HEK293T (cell line): ENCODE measurements at regions not wholly inside any gene's neighbourhood (a gene's known extent, or its start where the extent isn't known, plus 50 kb on each side); places are given as distances from the start of the nearest gene placed in this dataset.

Experiments
- CTCF ChIA-PET: fragments of 350-600 bp; formaldehyde crosslinking; extraction: SDS; loops from one replicate; lab custom pipeline; 2021; ENCODE audit warnings: antibody characterized with exemption, inconsistent platforms; lab: Yijun Ruan, JAX
- POLR2A ChIA-PET: fragments of 350-600 bp; formaldehyde crosslinking; extraction: SDS; loops from one replicate; lab custom pipeline; 2020; ENCODE audit warnings: antibody characterized with exemption, inconsistent platforms; lab: Yijun Ruan, JAX
- DNase-seq: peaks from one replicate; pipeline ENCODE4 v3.0.0; 2012; ENCODE audit warnings: mixed read lengths; ENCODE audit errors: extremely low spot score
- ARNT ChIP-seq: fragments of 450-650 bp; IDR thresholded peaks from 2 replicates; pipeline ENCODE4 v1.6.1; 2017; ENCODE audit warnings: mild to moderate bottlenecking
- BHLHE40 ChIP-seq: fragments of 450-650 bp; IDR thresholded peaks from 2 replicates; pipeline ENCODE4 v1.6.1; 2016; ENCODE audit warnings: mild to moderate bottlenecking, moderate library complexity, borderline replicate concordance
- CTBP1 ChIP-seq: fragments of 450-650 bp; IDR thresholded peaks from 2 replicates; pipeline ENCODE4 v1.6.1; 2016; ENCODE audit warnings: borderline replicate concordance
- ELF4 ChIP-seq: fragments of 450-650 bp; IDR thresholded peaks from 2 replicates; pipeline ENCODE4 v1.6.1; 2017; ENCODE audit warnings: antibody characterized with exemption
- FOXA1 ChIP-seq: fragments of 450-650 bp; IDR thresholded peaks from 2 replicates; pipeline ENCODE4 v1.6.1; 2016; ENCODE audit warnings: mild to moderate bottlenecking
- FOXK2 ChIP-seq: fragments of 450-650 bp; IDR thresholded peaks from 2 replicates; pipeline ENCODE4 v1.6.1; 2016; ENCODE audit warnings: mild to moderate bottlenecking
- FOXM1 ChIP-seq: fragments of 450-650 bp; IDR thresholded peaks from 2 replicates; pipeline ENCODE4 v1.6.1; 2017; ENCODE audit warnings: mild to moderate bottlenecking, borderline replicate concordance
- HDGF ChIP-seq: fragments of 450-650 bp; IDR thresholded peaks from 2 replicates; pipeline ENCODE4 v1.6.1; 2017; ENCODE audit warnings: antibody characterized with exemption, borderline replicate concordance
- L3MBTL2 ChIP-seq: fragments of 450-650 bp; conservative IDR thresholded peaks from 2 replicates; pipeline ENCODE4 v1.6.1; 2016; ENCODE audit warnings: mild to moderate bottlenecking
- LEF1 ChIP-seq: fragments of 450-650 bp; IDR thresholded peaks from 2 replicates; pipeline ENCODE4 v1.6.1; 2017; ENCODE audit warnings: mild to moderate bottlenecking, borderline replicate concordance
- NFRKB ChIP-seq: fragments of 450-650 bp; IDR thresholded peaks from 2 replicates; pipeline ENCODE4 v1.6.1; 2016; ENCODE audit warnings: mild to moderate bottlenecking, moderate library complexity
- PKNOX1 ChIP-seq: fragments of 450-650 bp; IDR thresholded peaks from 2 replicates; pipeline ENCODE4 v1.6.1; 2016
- SP1 ChIP-seq: fragments of 450-650 bp; IDR thresholded peaks from 2 replicates; pipeline ENCODE4 v1.6.1; 2017
- SUZ12 ChIP-seq: fragments of 450-650 bp; IDR thresholded peaks from 2 replicates; pipeline ENCODE4 v1.6.1; 2016; ENCODE audit warnings: mild to moderate bottlenecking
- TARDBP ChIP-seq: fragments of 450-650 bp; IDR thresholded peaks from 2 replicates; pipeline ENCODE4 v1.6.1; 2016
- ZNF384 ChIP-seq: fragments of 450-650 bp; IDR thresholded peaks from 2 replicates; pipeline ENCODE4 v1.6.1; 2016

DNA sequence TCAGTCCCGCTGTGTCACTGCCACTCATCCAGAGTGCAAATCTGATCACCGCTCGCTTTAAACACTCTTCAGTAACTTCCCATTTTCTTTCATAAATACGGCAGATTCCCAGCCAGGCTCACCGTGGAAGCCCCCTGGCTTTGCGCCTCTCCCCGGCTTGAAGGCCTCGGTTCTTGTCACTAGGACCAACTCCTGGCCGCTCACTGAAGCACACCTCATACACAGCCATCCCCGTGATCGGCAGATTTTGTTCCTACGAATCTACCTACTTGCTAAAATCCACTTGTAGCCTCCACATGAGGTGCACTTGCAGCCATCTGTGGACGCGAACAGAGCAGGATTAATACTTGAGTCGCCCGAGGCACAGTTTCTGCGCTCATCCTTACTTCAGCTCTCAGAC is 462.4 kb upstream of the MYT1L start:
- no peak for DNase-seq
- TF ChIP-seq NFRKB, result no peak
- no peak for TF ChIP-seq FOXK2
- TF ChIP-seq ELF4, result no peak
- no peak for TF ChIP-seq L3MBTL2
- no peak for TF ChIP-seq BHLHE40
- no peak for TF ChIP-seq FOXM1
- TF ChIP-seq ZNF384, result no peak
- TF ChIP-seq TARDBP, result no peak
- no peak for TF ChIP-seq PKNOX1
- no peak for TF ChIP-seq ARNT
- TF ChIP-seq HDGF, result no peak
- no peak for TF ChIP-seq SUZ12
- TF ChIP-seq LEF1, result no peak
- TF ChIP-seq CTBP1, result no peak
- CTCF ChIA-PET, result no interaction called here
- POLR2A ChIA-PET, result no interaction called here

GRCh38 chr2:2791606-2792005 is 460.5 kb upstream of the MYT1L start:
- no peak for DNase-seq
- POLR2A ChIA-PET, result no interaction called here
- TF ChIP-seq FOXM1, result no peak
- TF ChIP-seq SP1, result no peak
- no peak for TF ChIP-seq TARDBP
- TF ChIP-seq L3MBTL2, result no peak
- TF ChIP-seq BHLHE40, result no peak
- TF ChIP-seq FOXK2, result no peak
- TF ChIP-seq HDGF, result no peak
- TF ChIP-seq ARNT, result no peak
- no peak for TF ChIP-seq LEF1
- TF ChIP-seq ELF4, result no peak
- TF ChIP-seq ZNF384, result no peak
- no peak for TF ChIP-seq FOXA1
- TF ChIP-seq NFRKB, result no peak
- no peak for TF ChIP-seq CTBP1
- no peak for TF ChIP-seq PKNOX1
- TF ChIP-seq SUZ12, result no peak

GRCh38 chr2:2791031-2791430 is 460.0 kb upstream of the MYT1L start:
- TF ChIP-seq ARNT (no peak), L3MBTL2 (no peak), HDGF (no peak), FOXM1 (no peak), FOXA1 (no peak), FOXK2 (no peak), TARDBP (no peak)
- ChIA-PET CTCF (no interaction called here), POLR2A (no interaction called here)
- DNase-seq, result no peak

More at GRCh38 chr2:2791606-2792005, 460.5 kb upstream of the MYT1L start:
- CTCF ChIA-PET, result no interaction called here

DNA sequence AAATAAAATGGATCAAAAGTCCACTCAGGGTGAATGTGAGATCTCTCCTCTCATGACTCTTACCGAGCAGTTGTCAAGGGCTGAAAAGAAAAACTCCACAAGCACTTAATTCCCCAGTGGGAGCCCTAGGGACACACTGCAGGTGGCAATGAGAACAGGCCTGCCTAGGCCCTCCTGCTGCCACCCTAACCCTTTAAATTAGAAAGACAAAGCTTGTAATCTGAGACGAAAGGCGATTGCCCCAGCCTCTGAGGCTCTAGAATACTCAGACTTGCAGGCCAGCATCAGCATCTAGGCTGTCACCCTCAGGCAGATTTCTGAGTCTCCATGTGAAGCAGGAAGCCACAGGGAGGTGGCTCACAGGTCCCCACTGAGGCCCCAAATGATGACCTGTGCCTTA is 457.0 kb upstream of the MYT1L start:
- ChIA-PET POLR2A (no interaction called here), CTCF (no interaction called here)
- DNase-seq, result no peak
- TF ChIP-seq SUZ12 (no peak), TARDBP (no peak), ELF4 (no peak), ARNT (no peak), PKNOX1 (no peak), FOXM1 (no peak), L3MBTL2 (no peak), FOXK2 (no peak), HDGF (no peak), FOXA1 (no peak), ZNF384 (no peak), NFRKB (no peak), BHLHE40 (no peak), CTBP1 (no peak), LEF1 (no peak), SP1 (no peak)

- POLR2A ChIA-PET, result no interaction called here
- CTCF ChIA-PET, result no interaction called here
- TF ChIP-seq NFRKB, result no peak
- no peak for TF ChIP-seq ELF4
- no peak for TF ChIP-seq FOXM1
- no peak for TF ChIP-seq ZNF384
- DNase-seq, result no peak
These were observed 456.3 kb upstream of the MYT1L start for GRCh38 chr2:2787301-2787907.

GRCh38 chr2:2782007-2782406 is 450.9 kb upstream of the MYT1L start:
- CTCF ChIA-PET, result no interaction called here
- TF ChIP-seq HDGF (no peak), ARNT (no peak), ZNF384 (no peak), CTBP1 (no peak), FOXA1 (no peak), PKNOX1 (no peak), SUZ12 (no peak), SP1 (no peak), LEF1 (no peak), FOXM1 (no peak), NFRKB (no peak), ELF4 (no peak), BHLHE40 (no peak), FOXK2 (no peak), TARDBP (no peak), L3MBTL2 (no peak)

More at GRCh38 chr2:2782007-2782406, 450.9 kb upstream of the MYT1L start:
- no peak for DNase-seq
- POLR2A ChIA-PET, result no interaction called here
